KMS-11 (cell line): ENCODE measurements at regions not wholly inside any gene's neighbourhood (a gene's known extent, or its start where the extent isn't known, plus 50 kb on each side); places are given as distances from the start of the nearest gene placed in this dataset.
"Not testable (repeated sequence)": the region's sequence is repeated elsewhere in the genome, so short reads cannot be mapped to it uniquely, and the experiment has no call there.

Source experiments
- H2AFZ ChIP-seq: fragments of 200-600 bp; sonication (generic); 2 replicates; pipeline ENCODE4 v1.6.1; 2016; ENCODE audit warnings: antibody characterized with exemption, mixed run types, low read depth
- H3K27ac ChIP-seq: fragments of 200-600 bp; sonication (generic); 2 replicates; pipeline ENCODE4 v1.6.1; 2016; ENCODE audit warnings: mild to moderate bottlenecking, mixed run types
- H3K27me3 ChIP-seq: fragments of 200-600 bp; sonication (generic); 2 replicates; pipeline ENCODE4 v1.6.1; 2017; ENCODE audit warnings: mild to moderate bottlenecking, low read depth, mixed run types, moderate library complexity; ENCODE audit not compliant: insufficient read depth
- H3K36me3 ChIP-seq: fragments of 200-600 bp; sonication (generic); 2 replicates; pipeline ENCODE4 v1.6.1; 2017; ENCODE audit warnings: mild to moderate bottlenecking, mixed run types; ENCODE audit not compliant: insufficient read depth
- H3K4me1 ChIP-seq: fragments of 200-600 bp; sonication (generic); 2 replicates; pipeline ENCODE4 v1.6.1; 2016; ENCODE audit warnings: mild to moderate bottlenecking, low read depth, mixed run types; ENCODE audit not compliant: poor library complexity, severe bottlenecking
- H3K4me2 ChIP-seq: fragments of 200-600 bp; sonication (generic); 2 replicates; pipeline ENCODE4 v1.7.0; 2016; ENCODE audit warnings: mild to moderate bottlenecking, mixed run types
- H3K4me3 ChIP-seq: fragments of 200-600 bp; sonication (generic); IDR thresholded peaks from 2 replicates; pipeline ENCODE4 v1.6.1; 2017; ENCODE audit warnings: low read depth, low read length, mixed read lengths; ENCODE audit not compliant: insufficient read depth
- H3K79me2 ChIP-seq: fragments of 200-600 bp; sonication (generic); 2 replicates; pipeline ENCODE4 v1.6.1; 2016; ENCODE audit warnings: low read depth, mixed run types; ENCODE audit not compliant: insufficient read depth
- H3K9ac ChIP-seq: fragments of 200-600 bp; sonication (generic); 2 replicates; pipeline ENCODE4 v1.6.1; 2016; ENCODE audit warnings: mild to moderate bottlenecking, mixed run types
- H4K20me1 ChIP-seq: fragments of 200-600 bp; sonication (generic); 2 replicates; pipeline ENCODE4 v1.6.1; 2016; ENCODE audit warnings: mild to moderate bottlenecking, mixed run types; ENCODE audit not compliant: insufficient read depth
- CTCF ChIP-seq: fragments of 200-600 bp; sonication (generic); conservative IDR thresholded peaks from 2 replicates; pipeline ENCODE4 v1.6.1; 2017; ENCODE audit warnings: low read depth, mild to moderate bottlenecking, antibody characterized with exemption, low read length, moderate library complexity, mixed read lengths

GRCh38 chr7:55733241-55734140, 129.1 kb downstream of the SEPTIN14 start:
- H3K27me3 ChIP-seq: no peaks in the 10 kb centered on the region
- H3K4me3 ChIP-seq: no peak overlapping the region
- H3K79me2 ChIP-seq: no peaks in the 10 kb centered on the region
- H3K27ac ChIP-seq: no peak overlapping the region
- H3K4me2 ChIP-seq: no peak overlapping the region
- H4K20me1 ChIP-seq: no peaks in the 10 kb centered on the region
- no peaks in the 10 kb centered on the region for H3K36me3 ChIP-seq
- no peak overlapping the region for H3K9ac ChIP-seq
- no peaks in the 10 kb centered on the region for H3K4me1 ChIP-seq
- H2AFZ ChIP-seq: no peak overlapping the region
- TF ChIP-seq CTCF: no peak

GRCh38 chr7:55731931-55732330, 130.6 kb downstream of the SEPTIN14 start:
- Histone ChIP-seq H3K79me2 (no peaks in the 10 kb centered on the region), H3K4me1 (no peaks in the 10 kb centered on the region), H3K9ac (no peak overlapping the region), H3K27ac (no peak overlapping the region), H3K27me3 (no peaks in the 10 kb centered on the region), H3K36me3 (no peaks in the 10 kb centered on the region), H3K4me3 (no peak overlapping the region), H2AFZ (no peak overlapping the region), H3K4me2 (no peak overlapping the region), H4K20me1 (no peaks in the 10 kb centered on the region)
- TF ChIP-seq CTCF: no peak

- H3K4me2 ChIP-seq: no peak overlapping the region
- H4K20me1 ChIP-seq: no peaks in the 10 kb centered on the region
- no peak overlapping the region for H3K4me3 ChIP-seq
- H3K9ac ChIP-seq: no peak overlapping the region
- H3K4me1 ChIP-seq: no peaks in the 10 kb centered on the region
- H3K79me2 ChIP-seq: no peaks in the 10 kb centered on the region
- H3K27me3 ChIP-seq: no peaks in the 10 kb centered on the region
- no peaks in the 10 kb centered on the region for H3K36me3 ChIP-seq
- no peak overlapping the region for H3K27ac ChIP-seq
- no peak overlapping the region for H2AFZ ChIP-seq
- TF ChIP-seq CTCF: no peak
Observed at GRCh38 chr7:55730197-55730596, 132.4 kb downstream of the SEPTIN14 start.

GRCh38 chr7:55723621-55723941, 139.0 kb downstream of the SEPTIN14 start:
- no peak for TF ChIP-seq CTCF
- no peaks in the 10 kb centered on the region for H3K79me2 ChIP-seq

GRCh38 chr7:55722874-55723620, 139.5 kb downstream of the SEPTIN14 start:
- H3K36me3 ChIP-seq, H2AFZ ChIP-seq, H3K27me3 ChIP-seq, H3K4me3 ChIP-seq, H3K4me2 ChIP-seq, H3K79me2 ChIP-seq, H3K27ac ChIP-seq, H3K4me1 ChIP-seq, H3K9ac ChIP-seq, H4K20me1 ChIP-seq: not testable (repeated sequence)

More at GRCh38 chr7:55723621-55723941, 139.0 kb downstream of the SEPTIN14 start:
- no peak overlapping the region for H3K9ac ChIP-seq
- H3K4me2 ChIP-seq: no peak overlapping the region
- no peak overlapping the region for H2AFZ ChIP-seq
- no peaks in the 10 kb centered on the region for H4K20me1 ChIP-seq
- no peaks in the 10 kb centered on the region for H3K27me3 ChIP-seq
- H3K4me3 ChIP-seq: no peak overlapping the region
- H3K27ac ChIP-seq: no peak overlapping the region
- H3K36me3 ChIP-seq: no peaks in the 10 kb centered on the region
- no peaks in the 10 kb centered on the region for H3K4me1 ChIP-seq

GRCh38 chr7:55721004-55721403, 141.5 kb downstream of the SEPTIN14 start:
- H3K4me1 ChIP-seq, H3K4me3 ChIP-seq: not testable (repeated sequence)

More at GRCh38 chr7:55721004-55721403, 141.5 kb downstream of the SEPTIN14 start:
- not testable (repeated sequence) for H3K36me3 ChIP-seq, H3K9ac ChIP-seq, H3K4me2 ChIP-seq, H3K79me2 ChIP-seq, H3K27ac ChIP-seq, H2AFZ ChIP-seq, H4K20me1 ChIP-seq, H3K27me3 ChIP-seq
